ENCODE measurements at regions not wholly inside any gene's neighbourhood (a gene's known extent, or its start where the extent isn't known, plus 50 kb on each side); places are given as distances from the start of the nearest gene placed in this dataset.
"Not testable (repeated sequence)": the region's sequence is repeated elsewhere in the genome, so short reads cannot be mapped to it uniquely, and the experiment has no call there.

DNA sequence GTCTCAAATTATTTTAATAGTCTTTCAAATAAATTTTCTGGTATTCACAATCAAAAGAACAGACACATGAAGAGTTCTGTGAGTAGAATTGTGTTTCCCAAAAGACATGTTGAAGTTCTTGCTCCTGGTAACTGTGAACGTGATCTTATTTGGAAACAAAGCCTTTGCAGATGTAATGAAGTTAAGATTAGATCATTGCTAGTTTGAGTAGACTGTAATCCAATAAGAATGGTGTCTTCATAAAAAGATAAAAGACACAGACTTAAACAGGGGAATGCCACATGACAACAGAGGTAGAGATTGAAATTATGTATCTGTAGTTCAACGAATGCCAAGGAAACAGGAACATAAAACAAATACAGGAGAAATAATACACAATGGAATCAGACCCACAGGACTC lies 357.4 kb upstream of the CA10 start:
- DNase-seq (ENCODE audit: low spot score in 2 of 2), result no peak
- FAIRE-seq, result no peak

DNA sequence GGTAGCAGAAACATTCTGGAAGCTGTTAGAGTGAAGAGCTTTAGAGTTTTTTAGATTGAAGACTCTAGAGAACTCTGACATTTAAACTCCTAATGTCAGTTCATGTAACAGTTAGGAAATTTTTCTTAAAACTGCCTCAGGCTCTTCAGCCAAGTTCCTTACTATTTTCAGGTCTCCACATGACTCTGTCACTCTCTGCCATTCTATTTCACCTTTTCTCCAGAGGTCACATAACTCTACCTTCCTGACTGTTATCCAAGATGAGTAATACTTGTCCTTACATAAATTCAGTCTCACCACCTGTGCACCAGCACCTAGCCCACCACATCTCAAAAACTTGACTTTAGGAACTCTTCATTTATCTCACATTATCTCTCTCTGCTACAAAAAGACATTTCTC lies 347.1 kb upstream of the CA10 start:
- FAIRE-seq (no peak), DNase-seq (ENCODE audit: low spot score in 2 of 2) (no peak)

DNA sequence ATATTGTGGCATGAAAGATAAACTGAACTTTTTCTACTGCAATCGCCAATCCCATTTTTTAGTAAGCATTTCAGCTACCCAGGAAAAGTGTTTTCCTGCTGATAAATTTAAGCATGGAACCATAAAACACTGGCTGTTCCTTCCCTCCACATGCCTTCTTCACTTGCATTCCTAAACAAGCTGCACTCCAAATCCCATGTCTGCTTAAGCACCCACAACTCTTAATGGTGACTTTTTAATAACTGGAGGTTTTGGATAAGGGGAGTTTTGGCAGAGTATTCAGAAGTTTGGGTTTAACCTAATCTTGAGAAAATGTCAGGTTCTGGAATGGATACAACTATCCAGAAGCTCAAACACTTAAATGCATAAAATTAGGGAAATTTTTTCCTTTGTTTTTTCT lies 345.6 kb upstream of the CA10 start:
- DNase-seq (ENCODE audit: low spot score in 2 of 2), result no peak

DNA sequence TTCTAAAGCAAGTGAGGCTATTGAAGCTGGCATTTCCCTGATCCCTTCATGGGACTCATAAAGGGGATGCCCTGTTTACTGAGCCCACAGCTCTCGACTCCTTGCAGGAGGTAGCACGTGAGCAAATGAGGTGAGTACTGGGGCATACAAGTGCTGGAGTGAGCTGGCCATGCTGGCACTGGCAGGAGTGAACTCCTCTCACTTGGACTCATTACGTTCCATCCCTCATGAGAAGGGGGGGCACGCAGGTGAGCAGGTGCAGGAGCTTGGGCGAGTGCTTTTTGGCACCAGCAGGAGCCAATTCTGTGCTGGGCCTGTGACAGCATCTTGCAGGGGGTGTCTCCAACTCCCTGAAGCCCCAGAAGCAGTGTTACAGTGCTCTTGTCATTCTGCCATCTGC lies 337.1 kb upstream of the CA10 start:
- no peak for DNase-seq (ENCODE audit: low spot score in 2 of 2)
- no peak for FAIRE-seq

More for the DNA sequence above, 345.6 kb upstream of the CA10 start:
- no peak for FAIRE-seq

DNA sequence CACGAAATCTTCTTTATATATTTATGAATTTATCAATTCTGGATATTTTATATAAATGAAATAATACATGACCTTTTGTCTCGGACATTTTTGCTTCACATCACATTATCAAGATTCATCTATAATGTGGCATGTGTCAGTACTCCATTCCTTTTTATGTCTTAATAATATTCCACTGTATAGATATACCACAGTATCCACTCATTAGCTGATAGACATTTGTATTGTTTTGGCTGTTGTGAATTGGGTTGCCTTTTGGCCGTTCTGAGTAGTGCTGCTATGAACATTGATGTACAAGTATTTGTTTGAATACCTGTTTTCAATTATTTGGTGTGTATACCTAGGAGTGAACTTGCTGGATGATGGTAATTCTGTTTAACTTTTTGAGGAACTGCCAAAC lies 323.8 kb upstream of the CA10 start:
- DNase-seq (ENCODE audit: low spot score in 2 of 2) (no peak), FAIRE-seq (no peak)

DNA sequence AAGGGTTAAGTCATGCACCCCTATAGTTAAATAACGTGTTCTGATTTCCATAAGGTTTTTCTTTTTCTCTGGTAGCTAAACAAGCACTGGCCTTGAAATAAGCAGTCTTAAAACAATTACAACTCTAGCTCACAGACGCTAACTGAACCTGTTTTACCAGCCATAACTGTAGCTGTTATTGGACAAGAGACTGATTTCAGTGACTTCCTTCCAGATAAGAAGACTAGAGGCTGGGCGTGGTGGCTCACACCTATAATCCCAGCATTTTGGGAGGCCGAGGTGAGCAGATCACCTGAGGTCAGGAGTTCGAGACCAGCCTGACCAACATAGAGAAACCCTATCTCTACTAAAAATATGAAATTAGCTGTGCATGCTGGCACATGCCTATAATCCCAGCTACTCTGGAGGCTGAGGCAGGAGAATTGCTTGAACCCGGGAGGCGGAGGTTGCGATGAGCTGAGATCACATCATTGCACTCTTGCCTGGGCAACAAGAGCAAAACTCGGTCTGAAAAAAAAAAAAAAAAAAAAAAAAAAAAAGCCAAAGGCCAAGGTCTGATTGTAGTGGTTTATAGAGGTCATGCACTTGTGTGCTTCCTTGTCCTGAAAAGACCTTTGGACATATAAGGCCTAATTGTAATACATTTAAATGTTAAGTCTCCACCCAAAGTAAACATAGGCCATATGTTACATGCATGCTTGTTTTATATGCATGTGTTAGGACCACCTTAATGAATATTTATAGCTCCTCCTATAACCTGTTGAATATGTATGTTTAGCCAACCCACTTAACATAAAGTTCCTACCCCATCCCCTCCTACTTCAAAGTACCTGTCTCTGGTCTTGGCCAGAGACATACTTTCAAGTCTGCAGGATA lies 319.5 kb upstream of the CA10 start:
- FAIRE-seq, result no peak
- DNase-seq (ENCODE audit: low spot score in 2 of 2), result no peak

DNA sequence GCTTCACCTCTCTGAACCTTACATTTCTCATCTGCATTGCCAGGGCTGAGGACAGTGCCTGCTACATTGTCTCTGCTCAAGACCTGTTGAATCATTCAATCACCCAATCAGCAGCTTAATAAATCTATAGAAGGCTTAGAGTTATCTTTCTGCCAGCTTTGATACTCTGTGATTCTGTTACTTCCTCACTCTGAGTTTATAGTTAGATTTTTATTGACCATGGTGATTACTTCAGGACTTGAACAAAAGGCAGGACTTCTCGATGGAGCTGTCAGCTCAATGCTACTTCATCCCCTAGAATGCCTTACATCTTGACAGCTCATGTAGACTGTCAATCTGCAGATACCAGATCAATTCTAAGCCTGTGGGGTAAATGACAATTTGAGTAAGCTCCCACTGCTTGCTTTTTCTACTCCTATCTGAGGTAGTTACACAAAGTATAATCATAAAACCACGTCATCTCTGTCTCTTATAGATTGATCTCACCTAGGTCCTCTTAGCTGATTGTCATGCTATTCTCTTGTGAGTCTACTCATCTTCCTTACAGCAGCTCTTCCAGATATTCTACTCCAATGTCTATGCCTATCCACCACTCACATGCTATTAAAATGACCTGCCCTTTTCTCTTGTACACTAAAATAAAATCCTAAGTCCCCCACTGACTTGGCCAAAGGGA lies 318.3 kb upstream of the CA10 start:
- no peak for FAIRE-seq

DNA sequence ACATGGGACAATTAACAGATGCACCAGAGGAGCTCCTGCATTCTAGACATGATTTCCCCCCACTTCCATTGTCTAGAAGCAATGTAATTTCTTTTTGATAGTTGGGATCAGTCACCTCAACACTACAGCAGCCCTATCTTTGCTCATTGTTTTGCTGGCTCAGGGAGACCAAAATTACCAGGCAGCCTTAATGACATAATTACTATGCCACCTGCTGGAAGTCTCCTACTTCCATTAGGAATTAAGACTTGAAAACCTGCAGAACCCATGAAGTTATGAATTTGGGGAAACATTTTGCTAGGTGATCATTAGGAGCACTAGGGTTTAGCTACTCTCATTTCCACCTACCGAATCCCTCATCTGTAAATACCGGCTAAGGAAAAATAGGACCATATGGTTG lies 312.0 kb upstream of the CA10 start:
- no peak for DNase-seq (ENCODE audit: low spot score in 2 of 2)
- FAIRE-seq, result no peak

More for the DNA sequence above, 318.3 kb upstream of the CA10 start:
- no peak for DNase-seq (ENCODE audit: low spot score in 2 of 2)

DNA sequence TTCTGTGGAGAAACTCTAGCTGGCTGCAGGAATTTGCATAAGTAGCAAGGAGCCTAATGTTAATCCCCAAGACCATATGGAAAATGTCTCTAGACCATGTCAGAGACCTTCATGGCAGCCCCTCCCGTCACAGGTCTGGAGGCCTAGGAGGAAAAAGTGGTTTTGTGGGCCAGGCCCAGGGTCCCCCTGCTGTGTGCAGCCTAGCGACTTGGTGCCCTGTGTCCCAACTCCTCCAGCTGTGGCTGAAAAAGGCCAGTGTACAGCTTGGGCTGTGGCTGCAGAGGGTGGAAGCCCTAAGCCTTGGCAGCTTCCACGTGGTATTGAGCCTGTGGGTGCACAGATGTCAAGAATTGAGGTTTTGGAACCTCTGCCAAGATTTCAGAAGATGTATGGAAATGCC lies 306.9 kb upstream of the CA10 start:
- FAIRE-seq, result no peak
- DNase-seq (ENCODE audit: low spot score in 2 of 2), result no peak

DNA sequence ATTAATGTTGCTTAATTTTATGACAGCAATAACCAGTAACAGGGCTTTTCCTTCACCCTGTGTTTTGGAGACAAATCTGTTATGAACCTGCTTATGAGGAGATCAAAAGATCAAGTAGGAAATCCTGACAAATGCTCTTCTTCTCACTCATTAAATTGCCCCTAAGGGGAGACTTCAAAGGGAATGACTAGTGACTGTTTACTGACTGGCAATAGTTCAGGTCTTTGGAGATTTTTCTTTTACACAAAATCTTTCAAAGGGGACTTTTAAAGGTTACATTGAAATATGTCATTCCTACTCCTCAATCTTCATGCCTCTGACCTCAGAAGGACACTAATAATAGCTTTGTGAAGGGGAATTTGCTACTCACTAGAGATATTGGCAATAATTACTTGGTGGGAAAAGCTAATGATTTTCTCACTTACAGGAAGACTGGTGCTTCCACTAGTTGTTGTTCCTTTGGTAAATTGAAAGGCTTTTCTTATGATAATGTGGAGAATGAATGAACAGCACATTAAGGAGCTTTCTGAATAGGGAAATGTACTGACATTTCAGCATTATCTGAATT lies 292.9 kb upstream of the CA10 start:
- FAIRE-seq (no peak), DNase-seq (ENCODE audit: low spot score in 2 of 2) (no peak)

DNA sequence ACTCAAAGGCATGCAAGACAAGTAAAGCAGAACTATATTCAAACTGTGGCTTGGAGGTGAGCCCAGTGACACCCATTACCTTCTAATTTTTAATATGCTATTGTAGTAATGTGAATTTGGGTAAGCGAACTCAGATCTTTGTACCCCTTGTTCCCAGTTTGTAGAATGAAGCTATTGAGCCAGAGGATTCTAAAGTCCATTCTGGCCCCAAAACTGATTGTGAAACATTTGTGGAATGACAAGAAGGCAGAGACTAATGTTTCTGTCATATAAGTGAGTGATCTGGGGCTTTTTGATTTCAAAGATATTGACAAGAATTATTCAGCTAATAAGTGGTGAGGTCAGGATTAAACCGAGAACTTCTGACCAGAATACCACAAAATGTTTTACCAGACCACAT lies 283.8 kb upstream of the CA10 start:
- FAIRE-seq (no peak), DNase-seq (ENCODE audit: low spot score in 2 of 2) (no peak)

DNA sequence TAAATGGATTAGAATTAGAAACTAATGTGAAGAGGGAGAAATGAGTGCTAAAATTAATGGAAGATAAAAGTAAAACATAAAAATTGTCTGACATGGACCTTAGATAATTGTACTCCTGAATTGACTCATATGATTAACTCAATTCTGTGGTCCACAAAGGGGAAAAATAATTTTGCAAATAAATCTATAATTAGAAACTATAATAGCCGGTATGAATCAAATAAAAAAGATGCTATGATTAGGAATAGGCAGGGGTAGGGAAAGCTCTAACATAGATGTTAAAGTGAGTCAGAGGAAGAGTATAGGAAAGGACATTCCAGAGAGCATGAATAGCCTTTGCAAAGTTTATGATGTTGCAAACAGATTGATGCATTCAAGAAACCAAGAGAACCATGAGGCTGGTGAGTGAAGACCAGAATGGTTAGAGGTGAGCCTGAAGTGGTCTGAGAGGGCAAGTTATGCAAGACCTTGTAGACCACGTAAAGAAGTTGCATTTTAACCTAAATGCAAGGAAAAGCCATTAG lies 262.1 kb upstream of the CA10 start:
- FAIRE-seq (no peak), DNase-seq (ENCODE audit: low spot score in 2 of 2) (no peak)

DNA sequence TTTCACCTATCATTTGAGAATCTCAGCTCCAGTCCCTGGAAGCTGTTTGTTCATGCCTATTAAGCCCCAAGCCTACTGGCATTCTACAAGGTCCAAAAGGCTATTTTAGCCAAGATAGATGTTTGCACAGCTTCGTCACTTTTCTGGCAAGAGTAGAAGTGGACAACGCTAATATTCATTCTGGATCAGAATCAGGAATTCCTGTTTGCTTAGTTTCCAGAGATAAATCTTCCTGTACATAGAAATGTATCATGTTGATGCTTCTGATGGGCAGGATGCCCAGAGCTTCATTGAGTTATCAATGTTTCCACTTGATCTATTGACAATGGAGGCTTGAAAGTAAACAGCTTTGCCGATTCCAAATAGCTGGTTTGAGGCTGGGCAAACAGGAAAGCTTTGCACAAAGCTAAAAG lies 260.7 kb upstream of the CA10 start:
- DNase-seq (ENCODE audit: low spot score in 2 of 2) (no peak), FAIRE-seq (no peak)

DNA sequence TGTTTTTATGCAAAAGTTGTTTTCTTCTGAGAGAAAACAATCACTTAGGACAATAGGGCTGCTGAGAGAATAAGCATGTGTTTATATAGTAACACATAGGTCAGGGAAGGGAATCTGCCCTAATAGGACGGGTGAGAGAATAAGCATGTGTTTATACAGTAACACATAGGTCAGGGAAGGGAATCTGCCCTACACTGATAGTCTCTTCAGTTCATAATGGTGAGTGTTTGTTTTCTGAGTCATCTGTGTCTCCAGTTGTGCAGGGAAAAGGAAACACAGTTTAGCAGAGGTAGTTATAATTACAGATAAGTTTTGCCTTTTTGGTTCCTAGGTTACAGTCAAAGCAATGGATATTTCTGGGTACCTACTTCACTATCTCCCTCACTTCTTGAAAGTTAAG lies 252.3 kb upstream of the CA10 start:
- FAIRE-seq (no peak), DNase-seq (ENCODE audit: low spot score in 2 of 2) (no peak)

DNA sequence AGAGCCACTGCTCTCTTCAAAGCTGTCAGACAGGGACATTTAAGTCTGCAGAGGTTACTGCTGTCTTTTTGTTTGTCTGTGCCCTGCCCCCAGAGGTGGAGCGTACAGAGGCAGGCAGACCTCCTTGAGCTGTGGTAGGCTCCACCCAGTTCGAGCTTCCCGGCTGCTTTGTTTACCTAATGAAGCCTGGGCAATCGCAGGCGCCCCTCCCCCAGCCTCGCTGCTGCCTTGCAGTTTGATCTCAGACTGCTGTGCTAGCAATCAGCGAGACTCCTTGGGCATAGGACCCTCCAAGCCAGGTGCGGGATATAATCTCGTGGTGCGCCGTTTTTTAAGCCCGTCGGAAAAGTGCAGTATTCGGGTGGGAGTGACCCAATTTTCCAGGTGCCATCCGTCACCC lies 250.7 kb upstream of the CA10 start:
- FAIRE-seq; DNase-seq (ENCODE audit: low spot score in 2 of 2): not testable (repeated sequence)

DNA sequence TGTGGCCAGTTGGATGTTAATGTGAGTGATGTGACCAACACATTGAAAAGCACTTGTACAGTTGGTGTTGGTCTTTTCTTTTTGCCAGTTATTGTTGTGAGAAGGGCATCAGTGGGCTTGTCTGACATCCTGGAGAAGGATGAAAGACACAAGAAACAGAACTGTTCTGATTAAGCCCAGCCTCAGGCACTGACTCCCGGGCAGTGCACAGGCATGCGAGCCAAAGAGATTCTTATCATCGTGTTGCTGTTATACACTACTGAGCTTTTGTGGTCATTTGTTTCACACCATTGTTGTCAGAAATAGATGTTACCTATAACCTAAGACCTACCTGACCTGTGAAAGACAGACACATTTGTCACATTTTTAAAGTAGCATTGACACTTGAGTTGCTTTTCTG lies 236.8 kb upstream of the CA10 start:
- DNase-seq (ENCODE audit: low spot score in 2 of 2) (no peak), FAIRE-seq (no peak)

DNA sequence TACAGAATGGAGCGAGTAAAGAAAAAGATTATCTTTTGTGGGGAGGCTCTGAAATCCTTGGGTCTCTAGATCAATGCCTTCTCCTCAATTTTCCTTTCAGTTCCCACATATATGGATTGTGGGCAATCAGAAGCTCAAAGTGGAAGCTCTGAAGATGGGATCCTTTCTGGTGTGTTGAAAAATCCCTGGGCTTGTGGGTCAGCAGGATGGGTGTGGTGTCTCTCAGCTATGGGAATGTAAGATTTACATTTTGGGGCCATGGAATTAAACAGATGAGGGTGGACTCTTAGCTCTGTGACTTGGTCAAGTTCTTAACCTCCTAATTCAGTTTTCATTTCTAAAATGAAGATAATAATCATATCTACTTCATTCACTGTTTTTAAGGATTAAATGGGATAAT lies 231.9 kb upstream of the CA10 start:
- no peak for FAIRE-seq
- DNase-seq (ENCODE audit: low spot score in 2 of 2), result no peak

DNA sequence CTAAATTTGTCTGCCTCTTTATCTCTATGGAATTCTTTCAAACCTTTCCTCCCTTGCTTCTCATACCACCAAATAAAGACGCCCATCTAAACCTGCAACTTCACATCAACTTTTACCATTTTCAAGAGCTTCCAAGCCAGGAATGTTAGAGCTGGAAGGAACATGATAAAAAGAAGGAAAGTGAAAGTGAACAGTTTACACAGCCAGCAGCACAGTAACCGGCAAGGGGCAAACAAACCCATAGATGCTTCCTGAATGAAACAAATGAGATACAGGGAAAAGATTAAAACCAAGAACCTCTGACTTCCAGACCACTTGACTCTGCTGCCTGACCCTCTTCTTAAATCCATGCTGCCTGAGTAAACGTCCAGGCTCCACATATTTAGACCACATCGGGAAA lies 231.1 kb upstream of the CA10 start:
- DNase-seq (ENCODE audit: low spot score in 2 of 2) (no peak), FAIRE-seq (no peak)

DNA sequence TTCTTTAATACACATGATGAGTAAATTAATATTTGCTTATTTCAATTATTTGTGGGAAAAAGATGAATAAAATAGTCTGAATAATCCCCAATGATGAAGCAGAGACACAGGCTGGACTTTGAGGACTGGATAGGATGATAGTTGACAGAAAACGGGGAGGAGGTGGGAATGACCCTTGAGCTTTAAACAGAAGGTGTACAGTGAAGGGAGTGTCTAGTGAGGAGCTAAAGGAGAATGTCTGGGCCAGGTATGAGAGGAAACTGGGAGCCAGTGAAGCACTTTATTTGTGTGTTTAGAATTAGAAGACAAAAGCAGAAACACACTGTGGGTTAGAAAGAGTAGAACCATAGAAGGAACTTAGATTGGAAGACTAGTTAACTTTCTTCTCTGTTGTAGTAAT lies 230.4 kb upstream of the CA10 start:
- no peak for FAIRE-seq
- DNase-seq (ENCODE audit: low spot score in 2 of 2), result no peak

DNA sequence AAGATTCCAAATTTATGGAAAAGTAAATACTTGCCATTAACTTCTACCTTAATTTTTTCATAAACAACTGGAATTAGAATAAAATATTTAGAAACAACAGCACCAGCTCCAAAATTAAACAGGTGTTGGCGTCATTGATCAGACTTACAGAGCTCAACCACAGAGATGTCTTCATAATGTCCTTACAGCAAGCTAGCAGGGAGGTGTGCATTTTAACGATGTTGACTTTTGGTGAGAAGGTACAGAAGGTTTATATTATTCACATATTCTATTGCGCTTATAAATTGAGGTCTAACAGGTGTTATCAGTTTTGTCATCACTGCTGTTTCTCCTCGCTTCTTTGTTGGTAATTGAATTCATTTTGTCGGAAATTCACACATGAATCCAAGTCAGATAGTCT lies 226.2 kb upstream of the CA10 start:
- no peak for DNase-seq (ENCODE audit: low spot score in 2 of 2)
- FAIRE-seq, result no peak

DNA sequence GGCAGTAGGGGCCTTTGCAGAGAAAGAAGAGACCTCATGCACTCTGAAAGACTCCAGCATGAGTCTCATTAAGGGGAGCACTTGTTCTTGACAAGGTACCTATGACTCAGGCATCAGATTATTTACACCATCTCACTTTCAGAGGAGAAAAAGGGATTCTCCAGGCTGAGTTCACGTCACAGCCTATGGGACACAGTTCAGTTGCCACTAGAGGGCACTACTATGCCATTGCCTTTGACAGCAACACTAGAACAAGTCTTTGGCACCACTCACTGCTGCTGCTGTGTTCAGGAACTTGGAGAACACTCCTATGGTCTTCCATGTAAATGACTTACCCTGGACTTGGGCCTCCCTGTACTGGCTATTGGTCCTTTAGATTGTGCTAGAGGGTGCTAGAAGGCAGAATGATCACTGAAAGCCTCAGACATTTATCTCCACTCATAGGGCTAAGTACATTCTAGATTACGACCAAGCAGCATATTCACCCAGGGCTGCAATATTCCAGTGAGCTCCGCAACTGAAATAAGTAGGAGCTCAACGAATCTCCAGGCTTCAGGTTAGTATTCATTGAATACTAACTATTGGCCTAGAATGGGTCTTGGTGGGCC lies 225.1 kb upstream of the CA10 start:
- DNase-seq (ENCODE audit: low spot score in 2 of 2) (peak in 1 of 2 donors; percentile 21), FAIRE-seq (no peak)

Data from frontal cortex (tissue), 3 donors.